HG03460 (cell line): ENCODE measurements at regions not wholly inside any gene's neighbourhood (a gene's known extent, or its start where the extent isn't known, plus 50 kb on each side); places are given as distances from the start of the nearest gene placed in this dataset.

ENCODE experiments used
- ATAC-seq: cut with Tn5 transposase; IDR thresholded peaks from one replicate; pipeline ENCODE4 v1.9.1; 2021; ENCODE audit not compliant: unreplicated experiment

DNA sequence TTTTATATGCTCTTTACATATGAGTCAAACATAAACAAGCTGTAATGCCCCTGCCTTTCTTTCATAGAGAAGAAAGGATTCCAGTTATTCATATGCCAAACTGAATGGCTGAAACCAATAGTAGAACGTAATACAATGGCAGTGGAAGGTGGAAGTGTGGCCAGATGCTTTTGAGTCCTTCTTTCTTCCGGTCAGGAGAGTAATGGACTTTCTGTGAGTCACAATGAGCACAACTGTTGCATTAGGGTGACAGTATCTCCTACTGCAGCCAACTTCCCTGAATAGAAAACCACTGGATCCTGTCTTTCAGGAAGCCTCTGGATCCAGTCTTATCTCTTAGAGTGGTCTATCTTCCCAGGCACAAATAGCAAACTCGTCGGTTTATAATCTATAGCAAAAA is 855.2 kb downstream of the MAT2B start:
- ATAC-seq = no peak

- ATAC-seq = no peak
Observed at GRCh38 chr5:164361986-164362385, 856.6 kb downstream of the MAT2B start.

- no peak for ATAC-seq
Observed at GRCh38 chr5:164362835-164363234, 857.4 kb downstream of the MAT2B start.

DNA sequence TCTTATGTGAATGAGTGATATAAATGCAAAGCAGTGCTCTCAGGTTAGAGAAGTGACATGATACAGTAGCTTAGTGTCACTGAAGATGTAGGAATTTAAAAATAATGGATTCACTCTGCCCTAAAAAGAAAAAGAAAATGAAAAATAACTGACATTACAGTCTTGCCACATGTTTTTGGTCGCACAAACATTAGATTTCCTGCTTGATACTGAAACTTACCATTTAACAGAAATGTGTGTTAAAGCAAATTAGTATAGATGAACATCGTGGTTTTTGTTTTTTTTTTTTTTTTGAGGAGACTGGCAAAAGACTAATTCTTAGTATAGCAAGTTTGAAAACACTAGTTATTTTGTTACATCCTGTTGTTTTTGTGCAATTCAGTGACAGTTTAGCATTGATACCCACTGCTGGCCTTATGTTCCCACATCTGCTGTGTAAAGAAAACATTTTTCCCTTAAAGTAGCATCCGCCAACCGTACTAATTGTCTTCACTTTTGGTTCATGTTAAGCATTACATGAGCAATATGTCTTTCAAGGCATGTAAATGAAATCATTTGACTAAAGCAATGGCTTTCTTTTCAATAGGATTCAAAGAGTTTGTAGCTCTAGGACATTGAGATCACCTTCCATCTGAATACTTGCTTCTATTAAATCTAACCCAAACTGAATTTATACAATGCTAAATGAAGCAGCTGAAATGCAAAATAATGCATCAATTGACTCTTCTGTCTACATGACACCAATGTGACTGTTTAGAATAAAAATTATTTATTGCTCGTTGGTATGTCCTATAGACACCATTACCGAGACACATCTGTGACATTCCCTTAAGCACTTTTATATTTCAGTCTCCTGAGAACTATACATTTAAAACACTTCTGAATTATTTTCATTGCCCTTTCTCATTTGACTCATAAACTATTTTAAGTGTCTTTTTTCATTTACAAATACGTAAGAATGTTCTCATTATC is 859.1 kb downstream of the MAT2B start:
- no peak for ATAC-seq

- ATAC-seq = no peak
Observed at GRCh38 chr5:164370841-164371240, 865.4 kb downstream of the MAT2B start.

GRCh38 chr5:164372892-164373291 is 867.5 kb downstream of the MAT2B start:
- no peak for ATAC-seq

GRCh38 chr5:164373876-164374275 is 868.5 kb downstream of the MAT2B start:
- no peak for ATAC-seq

DNA sequence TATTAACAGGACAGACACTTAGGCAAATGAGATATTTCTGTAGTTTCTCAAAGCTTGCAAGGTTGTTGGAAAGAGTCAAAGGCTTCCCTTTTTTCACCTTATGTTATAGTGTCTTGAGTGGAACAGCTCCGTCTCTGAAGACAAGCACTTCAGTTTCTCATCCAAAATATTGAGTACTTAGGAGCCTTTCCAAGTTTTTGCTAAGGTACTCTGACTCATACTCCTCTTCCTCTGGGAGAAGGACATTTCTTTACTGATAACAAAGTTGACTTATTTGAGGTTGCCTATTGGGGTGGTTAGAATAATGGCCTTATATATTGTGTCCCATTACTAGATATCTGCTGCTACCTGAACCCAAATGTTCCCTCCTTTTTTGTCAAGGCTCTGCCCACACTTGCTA is 869.6 kb downstream of the MAT2B start:
- no peak for ATAC-seq

DNA sequence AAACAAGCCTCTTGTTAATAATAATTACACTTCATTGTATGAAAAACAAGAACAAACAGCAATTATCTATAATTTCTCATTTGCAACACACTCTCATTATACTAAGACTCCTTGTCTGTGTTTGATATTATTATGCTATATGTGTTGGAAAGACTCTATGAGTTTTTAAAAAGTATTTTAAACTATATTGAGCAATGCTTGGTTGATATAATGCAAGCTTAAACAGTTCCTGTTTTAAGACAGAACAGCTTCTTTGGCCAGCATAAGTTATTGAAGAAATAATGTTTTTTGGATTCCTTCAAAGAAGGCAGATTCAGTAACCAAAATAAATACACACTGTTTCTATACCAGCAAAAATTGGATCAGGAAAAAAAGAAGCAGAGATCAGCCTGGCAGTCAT is 871.4 kb downstream of the MAT2B start:
- no peak for ATAC-seq

DNA sequence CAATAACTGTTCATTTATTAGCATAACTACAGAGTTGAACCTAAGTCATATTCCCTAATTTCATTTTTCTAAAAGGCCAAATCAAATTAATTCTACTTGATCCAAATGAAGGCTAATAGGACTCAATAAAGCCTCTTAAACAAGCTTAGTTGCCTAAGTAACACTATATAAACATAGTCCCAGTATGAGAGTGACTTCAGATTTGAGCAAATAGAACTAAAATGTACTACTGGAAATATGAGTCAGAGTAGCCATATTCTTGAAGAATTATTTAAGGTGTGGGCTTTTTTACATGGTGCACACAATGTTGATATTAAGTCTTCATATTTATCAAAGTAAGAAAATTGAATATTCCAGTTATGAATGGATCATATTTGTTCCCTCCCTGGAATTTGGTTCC is 872.3 kb downstream of the MAT2B start:
- ATAC-seq = no peak

- no peak for ATAC-seq
Observed at GRCh38 chr5:164383662-164384061, 878.2 kb downstream of the MAT2B start.

DNA sequence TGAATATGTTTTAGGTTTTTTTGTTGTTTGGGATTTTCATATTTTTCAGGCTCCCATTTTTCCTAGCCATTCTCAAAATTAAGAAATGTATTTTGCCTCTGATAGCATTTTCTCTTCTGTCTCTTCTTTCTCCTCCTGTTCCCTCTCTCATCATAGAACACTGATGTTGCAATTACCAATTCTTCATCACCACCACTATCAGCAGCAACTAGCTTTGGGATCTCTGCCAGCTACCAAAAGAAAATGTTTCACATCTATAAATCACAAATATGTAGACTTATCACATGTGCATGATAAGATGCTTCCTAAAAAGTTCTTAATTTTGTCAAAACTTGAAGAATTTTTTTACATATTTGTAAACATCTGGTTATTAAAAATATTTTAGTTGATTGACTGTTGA is 887.1 kb downstream of the MAT2B start:
- no peak for ATAC-seq

DNA sequence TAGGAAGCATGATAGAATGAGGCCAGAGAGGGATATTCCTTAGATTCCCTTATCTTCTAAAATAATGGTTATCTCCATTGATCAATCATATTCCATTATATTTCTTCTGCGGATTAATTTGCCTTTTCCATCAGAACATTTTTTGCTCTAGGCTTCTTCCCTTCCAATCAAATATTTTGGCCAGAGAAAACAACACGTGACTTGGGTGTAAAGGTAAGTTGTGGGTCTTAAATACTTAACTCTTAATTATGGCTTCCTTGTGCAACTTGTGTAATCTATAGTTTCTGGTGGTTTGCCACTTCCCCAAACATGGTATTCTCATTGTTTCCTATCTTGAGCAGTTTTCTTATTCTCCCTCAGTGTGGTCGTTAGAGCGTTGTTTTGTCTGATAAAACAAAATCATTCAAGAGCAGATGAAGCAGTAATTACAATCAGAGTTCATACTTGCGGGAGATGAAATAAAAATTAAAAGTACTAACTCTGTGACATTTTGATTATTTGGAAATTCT is 889.3 kb downstream of the MAT2B start:
- ATAC-seq = no peak

DNA sequence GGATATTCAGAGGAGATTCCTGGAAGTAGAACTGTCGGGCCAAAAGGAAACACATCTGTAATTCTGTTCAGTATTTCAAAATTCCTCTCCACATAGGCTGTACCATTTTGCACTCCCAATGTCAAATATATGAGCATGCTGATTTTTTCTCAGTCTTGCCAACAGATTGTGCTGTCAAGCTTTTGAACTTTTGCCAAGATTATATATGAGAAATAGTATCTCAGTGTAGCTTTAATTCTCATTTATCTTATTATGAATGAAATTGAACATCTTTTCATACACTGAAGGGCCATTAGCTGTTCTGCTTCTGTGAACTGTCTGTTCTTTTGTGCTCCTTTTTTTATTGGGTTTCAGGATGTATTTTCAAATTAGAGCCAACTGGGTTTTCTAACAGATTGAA is 907.1 kb downstream of the MAT2B start:
- no peak for ATAC-seq

DNA sequence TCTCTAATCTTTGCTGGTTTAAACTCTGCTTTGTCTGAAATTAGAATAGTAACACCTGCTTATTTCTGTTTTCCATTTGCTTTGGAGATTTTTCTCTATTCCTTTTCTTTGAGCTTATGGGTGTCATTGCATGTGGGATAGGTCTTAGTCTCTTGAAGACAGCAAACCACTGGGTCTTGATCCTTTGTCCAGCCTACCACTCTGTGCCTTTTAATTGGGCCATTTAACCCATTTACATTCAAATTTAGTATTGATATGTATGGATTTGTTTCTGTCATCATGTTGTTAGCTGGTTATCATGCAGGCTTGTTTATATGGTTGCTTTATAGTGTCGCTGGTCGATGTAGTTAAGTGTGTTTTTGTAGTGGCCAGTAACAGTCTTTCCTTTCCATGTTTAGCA is 914.7 kb downstream of the MAT2B start:
- no peak for ATAC-seq

GRCh38 chr5:164422400-164422799 is 917.0 kb downstream of the MAT2B start:
- no peak for ATAC-seq

DNA sequence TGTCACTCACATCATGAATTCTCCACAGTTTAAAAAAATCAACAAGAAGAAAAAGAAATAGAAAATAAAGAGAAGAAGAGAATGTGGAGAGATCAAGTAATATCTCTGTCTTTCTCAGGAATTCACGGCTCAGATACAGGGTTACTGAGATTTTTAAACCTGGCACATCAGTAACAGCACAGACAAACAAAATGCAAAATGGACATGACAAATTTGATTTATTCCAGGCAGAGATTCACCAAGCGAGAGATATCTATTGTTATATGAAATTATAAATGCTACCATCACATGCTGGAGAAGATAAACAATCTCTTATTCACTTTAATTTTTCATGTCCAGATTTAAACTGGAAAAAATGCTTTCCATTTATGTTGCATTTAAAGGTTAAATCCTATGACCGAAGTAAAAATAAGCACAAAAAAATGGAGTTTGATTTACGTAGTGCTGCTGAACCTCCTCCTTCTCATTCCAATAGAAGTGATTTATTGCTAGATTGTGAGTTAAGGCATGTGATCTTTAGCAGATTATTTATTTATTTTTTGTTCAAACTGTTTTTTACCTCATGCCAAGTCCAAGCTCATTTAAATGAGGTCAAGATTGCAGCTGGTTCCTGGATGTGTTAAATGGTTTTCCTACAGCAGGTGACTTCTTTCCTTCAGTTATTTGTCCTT is 926.4 kb downstream of the MAT2B start:
- no peak for ATAC-seq

DNA sequence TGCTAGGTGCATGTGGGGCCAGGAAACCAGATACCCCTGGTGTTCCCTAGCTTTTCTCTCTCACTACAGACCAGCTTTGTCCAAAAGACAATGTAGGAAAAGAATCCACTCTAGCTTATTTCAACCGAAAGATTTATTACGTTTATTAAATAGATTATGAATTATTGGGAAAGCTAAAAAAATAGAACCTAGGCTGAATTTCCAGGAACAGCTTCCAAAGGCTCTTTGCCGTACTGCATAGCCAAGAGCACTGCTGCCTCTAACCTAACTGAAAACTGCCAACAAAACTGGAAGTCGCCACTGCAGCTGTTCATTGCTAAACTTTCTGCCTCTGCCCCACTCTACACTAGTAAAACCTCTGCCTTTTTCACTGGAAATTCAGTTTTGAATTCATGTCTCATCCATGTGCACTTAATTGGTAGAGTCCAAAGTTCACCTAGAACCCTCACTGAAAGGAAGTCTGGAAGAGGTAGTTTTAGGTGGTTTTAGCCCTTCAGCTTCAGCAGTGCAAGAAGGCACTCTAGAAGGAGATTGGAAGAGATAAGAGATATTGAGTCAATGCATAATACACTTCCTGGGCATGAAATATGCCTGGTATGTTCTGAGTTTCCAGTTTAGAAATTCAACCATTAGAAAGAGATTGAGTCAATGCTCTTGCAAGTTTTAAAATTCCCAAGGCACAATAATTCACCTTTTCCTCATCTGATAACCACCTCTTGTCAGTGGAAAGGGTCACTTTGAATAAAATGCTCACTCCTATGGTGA is 927.9 kb downstream of the MAT2B start:
- no peak for ATAC-seq

DNA sequence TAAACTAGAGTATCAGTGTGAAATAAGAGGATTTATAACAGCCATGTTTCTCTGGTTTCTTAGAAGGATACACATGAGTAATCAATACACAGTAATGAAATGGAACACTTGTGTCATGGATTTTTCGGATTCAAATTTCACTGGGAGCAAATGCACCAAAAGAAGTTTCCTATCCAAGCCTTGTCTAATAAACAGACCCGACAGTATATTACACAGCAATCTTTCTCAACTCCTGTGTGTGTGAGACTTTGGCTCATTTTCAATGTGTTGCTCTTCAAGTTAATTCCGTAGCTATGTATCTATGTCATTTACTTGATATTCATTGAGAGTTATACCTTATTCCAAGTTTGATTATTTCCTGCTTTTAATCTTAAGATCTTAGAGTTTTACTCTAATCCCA is 930.2 kb downstream of the MAT2B start:
- ATAC-seq = no peak

GRCh38 chr5:164439799-164440198 is 934.4 kb downstream of the MAT2B start:
- no peak for ATAC-seq

DNA sequence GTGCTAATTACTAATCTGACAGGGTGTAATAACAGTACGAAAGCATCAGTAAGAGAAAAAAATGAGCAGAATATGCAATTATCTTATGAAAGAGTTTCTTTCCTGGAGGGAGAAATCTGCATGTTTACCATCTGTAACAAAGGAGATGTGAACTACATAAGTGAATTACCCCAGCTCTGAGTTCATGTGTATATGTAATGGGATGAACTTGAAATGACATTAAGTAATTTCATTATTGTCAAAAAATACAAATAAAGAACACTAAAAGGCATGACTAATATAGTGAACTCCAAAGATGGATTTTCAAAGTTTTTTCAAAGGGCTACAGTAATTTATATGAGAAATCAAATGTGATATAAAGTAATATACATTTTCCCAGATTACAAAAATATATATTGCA is 944.0 kb downstream of the MAT2B start:
- no peak for ATAC-seq
